ENCODE measurements at regions not wholly inside any gene's neighbourhood (a gene's known extent, or its start where the extent isn't known, plus 50 kb on each side); places are given as distances from the start of the nearest gene placed in this dataset.

GRCh38 chr12:38977132-38977531 is 71.7 kb upstream of the CPNE8 start:
- Histone ChIP-seq H3K4me3 (ENCODE audit: control insufficient read depth in 2 of 3, extremely low read depth in 1 of 3, insufficient read depth in 2 of 3, low read depth in 1 of 3, low read length in 3 of 3) (no peak overlapping the region), H3K9ac (ENCODE audit: control insufficient read depth, extremely low read depth, insufficient read depth, low read length) (no peak overlapping the region), H3K4me1 (ENCODE audit: control insufficient read depth, extremely low read depth, insufficient read depth, low read length) (no peaks in the 10 kb centered on the region), H3K9me1 (ENCODE audit: control insufficient read depth, extremely low read depth, insufficient read depth, low read length) (no peaks in the 10 kb centered on the region), H3K27ac (ENCODE audit: control insufficient read depth, insufficient read depth, low read length) (no peak overlapping the region), H3K27me3 (ENCODE audit: control insufficient read depth, extremely low read depth, insufficient read depth, low read length) (no peaks in the 10 kb centered on the region), H3K36me3 (ENCODE audit: control insufficient read depth in 2 of 2, extremely low read depth in 1 of 2, insufficient read depth in 2 of 2, low read length in 2 of 2) (no peaks in the 10 kb centered on the region), H3K79me2 (ENCODE audit: control insufficient read depth, insufficient read depth, low read length) (no peaks in the 10 kb centered on the region), H2AFZ (ENCODE audit: control insufficient read depth, low read length) (no peak overlapping the region), H4K20me1 (ENCODE audit: control insufficient read depth, extremely low read depth, insufficient read depth, low read length) (no peaks in the 10 kb centered on the region), H3K4me2 (ENCODE audit: control insufficient read depth, extremely low read depth, insufficient read depth, low read depth, low read length) (no peak overlapping the region), H3K9me3 (ENCODE audit: control insufficient read depth, low read depth, low read length) (no peaks in the 10 kb centered on the region)
- dilution Hi-C loops (cut with MboI; ENCODE audit: extremely low pct_ligation_motif_present, low sequenced_read_pairs), result no loop called here
- FAIRE-seq (no peak), DNase-seq (ENCODE audit: low read depth, low spot score) (no peak)
- TF ChIP-seq EZH2 (IDR thresholded peaks at IDR 0.05; ENCODE audit: low read length), result no peak
- TF ChIP-seq CTCF (optimal IDR thresholded peaks at IDR 0.05 in 1 of 3, IDR thresholded peaks at IDR 0.05 in 1 of 3, conservative IDR thresholded peaks at IDR 0.05 in 1 of 3; ENCODE audit: extremely low read depth in 1 of 3, insufficient read depth in 2 of 3, low read length in 3 of 3), result no peak

DNA sequence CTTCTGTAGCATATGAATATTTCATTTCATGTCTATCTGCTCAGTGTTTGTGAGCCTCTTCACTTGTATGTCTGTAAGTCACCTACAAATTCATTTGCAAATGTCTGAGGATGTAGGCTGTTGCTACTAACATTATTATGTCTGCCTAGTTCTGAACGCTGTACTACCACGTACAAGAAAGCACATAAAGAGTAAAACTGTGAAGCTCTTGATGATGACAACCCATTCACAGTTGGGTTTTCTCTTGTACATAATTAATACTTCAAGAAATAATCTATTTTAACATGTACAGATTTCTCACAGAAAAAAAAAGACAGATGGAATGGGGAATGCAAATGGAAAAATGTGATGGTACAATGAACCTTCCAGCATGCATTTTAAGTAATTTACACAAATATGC is 64.3 kb upstream of the CPNE8 start:
- Histone ChIP-seq H3K9ac (ENCODE audit: control insufficient read depth, extremely low read depth, insufficient read depth, low read length) (no peak overlapping the region), H3K9me3 (ENCODE audit: control insufficient read depth, low read depth, low read length) (no peaks in the 10 kb centered on the region), H4K20me1 (ENCODE audit: control insufficient read depth, extremely low read depth, insufficient read depth, low read length) (no peaks in the 10 kb centered on the region), H3K36me3 (ENCODE audit: control insufficient read depth in 2 of 2, extremely low read depth in 1 of 2, insufficient read depth in 2 of 2, low read length in 2 of 2) (no peaks in the 10 kb centered on the region), H3K27me3 (ENCODE audit: control insufficient read depth, extremely low read depth, insufficient read depth, low read length) (no peaks in the 10 kb centered on the region), H3K4me1 (ENCODE audit: control insufficient read depth, extremely low read depth, insufficient read depth, low read length) (no peaks in the 10 kb centered on the region), H3K9me1 (ENCODE audit: control insufficient read depth, extremely low read depth, insufficient read depth, low read length) (no peaks in the 10 kb centered on the region), H3K27ac (ENCODE audit: control insufficient read depth, insufficient read depth, low read length) (no peak overlapping the region), H3K4me3 (ENCODE audit: control insufficient read depth in 2 of 3, extremely low read depth in 1 of 3, insufficient read depth in 2 of 3, low read depth in 1 of 3, low read length in 3 of 3) (no peak overlapping the region), H3K4me2 (ENCODE audit: control insufficient read depth, extremely low read depth, insufficient read depth, low read depth, low read length) (no peak overlapping the region), H3K79me2 (ENCODE audit: control insufficient read depth, insufficient read depth, low read length) (no peaks in the 10 kb centered on the region), H2AFZ (ENCODE audit: control insufficient read depth, low read length) (no peak overlapping the region)
- dilution Hi-C loops (cut with MboI; ENCODE audit: extremely low pct_ligation_motif_present, low sequenced_read_pairs), result no loop called here
- no peak for DNase-seq (ENCODE audit: low read depth, low spot score)
- no peak for TF ChIP-seq EZH2 (IDR thresholded peaks at IDR 0.05; ENCODE audit: low read length)
- TF ChIP-seq CTCF (optimal IDR thresholded peaks at IDR 0.05 in 1 of 3, IDR thresholded peaks at IDR 0.05 in 1 of 3, conservative IDR thresholded peaks at IDR 0.05 in 1 of 3; ENCODE audit: extremely low read depth in 1 of 3, insufficient read depth in 2 of 3, low read length in 3 of 3), result no peak
- FAIRE-seq, result no peak

Measured in keratinocyte (primary cell).